HEK293 (cell line): ENCODE measurements at regions not wholly inside any gene's neighbourhood (a gene's known extent, or its start where the extent isn't known, plus 50 kb on each side); places are given as distances from the start of the nearest gene placed in this dataset.
A peak's percentile ranks its signal among the peaks of the same experiment; 100 is the strongest.

ENCODE experiments used
- CTCF ChIA-PET: fragments of 350-600 bp; formaldehyde crosslinking; extraction: SDS; loops from one replicate; lab custom pipeline; 2021; ENCODE audit warnings: antibody characterized with exemption; lab: Yijun Ruan, JAX
- POLR2A ChIA-PET: fragments of 300-600 bp; formaldehyde crosslinking; extraction: SDS; loops from one replicate; lab custom pipeline; 2020; ENCODE audit warnings: antibody characterized with exemption, inconsistent platforms; lab: Yijun Ruan, JAX
- H3K27ac ChIP-seq: fragments of 200-500 bp; sonication (Bioruptor generic); 2 replicates; pipeline ENCODE4 v1.5.1; 2014; ENCODE audit warnings: low read depth, low read length, control low read depth, inconsistent platforms; ENCODE audit errors: extremely low read depth
- H3K36me3 ChIP-seq, 2 experiments: fragments of 200-500 bp in 1 of 2; sonication (Bioruptor generic) in 1 of 2; 1 replicate in 1 of 2; 2 replicates in 1 of 2; pipeline ENCODE4 v1.5.1; 2014 to 2017; ENCODE audit warnings: inconsistent platforms in 2 of 2, low read length in 2 of 2; ENCODE audit not compliant: control insufficient read depth in 2 of 2, insufficient read depth in 1 of 2
- H3K4me1 ChIP-seq: fragments of 200-500 bp; sonication (Bioruptor generic); 2 replicates; pipeline ENCODE4 v1.5.1; 2014; ENCODE audit warnings: mild to moderate bottlenecking, low read length, inconsistent platforms; ENCODE audit not compliant: control insufficient read depth, insufficient read depth
- H3K4me3 ChIP-seq: 2 replicates; pipeline ENCODE4 v1.5.1; 2011; ENCODE audit warnings: low read depth, mild to moderate bottlenecking, control low read depth, low read length, moderate library complexity
- H3K9me3 ChIP-seq: fragments of 200-500 bp; sonication (Bioruptor generic); 2 replicates; pipeline ENCODE4 v1.5.1; 2014; ENCODE audit warnings: low read depth, low read length, inconsistent platforms; ENCODE audit not compliant: control insufficient read depth, insufficient read depth
- GFI1B ChIP-seq: fragments of 450-650 bp; formaldehyde crosslinking; IDR thresholded peaks from 2 replicates; pipeline ENCODE4 v1.5.1; 2016; ENCODE audit warnings: missing biosample characterization, missing genetic modification characterization
- KLF16 ChIP-seq: fragments of 450-650 bp; formaldehyde crosslinking; IDR thresholded peaks from 2 replicates; pipeline ENCODE4 v1.5.1; 2017; ENCODE audit warnings: missing biosample characterization, missing genetic modification characterization
- MZF1 ChIP-seq: fragments of 450-650 bp; formaldehyde crosslinking; IDR thresholded peaks from 2 replicates; pipeline ENCODE4 v1.5.1; 2017; ENCODE audit warnings: missing biosample characterization, missing genetic modification characterization, borderline replicate concordance
- PRDM4 ChIP-seq: fragments of 450-650 bp; formaldehyde crosslinking; IDR thresholded peaks from 2 replicates; pipeline ENCODE4 v1.5.1; 2017; ENCODE audit warnings: missing biosample characterization, missing genetic modification characterization
- REST ChIP-seq: fragments of 450-650 bp; formaldehyde crosslinking; IDR thresholded peaks from 2 replicates; pipeline ENCODE4 v1.5.1; 2016; ENCODE audit warnings: missing biosample characterization, missing genetic modification characterization
- SETDB1 ChIP-seq: IDR thresholded peaks from one replicate; pipeline ENCODE4 v1.6.1; 2017; ENCODE audit warnings: mild to moderate bottlenecking, low read length, moderate library complexity, mixed read lengths; ENCODE audit not compliant: insufficient read length
- SP2 ChIP-seq: fragments of 450-650 bp; formaldehyde crosslinking; IDR thresholded peaks from 2 replicates; pipeline ENCODE4 v1.5.1; 2016; ENCODE audit warnings: missing biosample characterization, missing genetic modification characterization
- YY2 ChIP-seq: fragments of 450-650 bp; formaldehyde crosslinking; IDR thresholded peaks from 2 replicates; pipeline ENCODE4 v1.5.1; 2016; ENCODE audit warnings: missing biosample characterization, missing genetic modification characterization
- ZBTB8A ChIP-seq: fragments of 450-650 bp; formaldehyde crosslinking; IDR thresholded peaks from 2 replicates; pipeline ENCODE4 v1.5.1; 2016; ENCODE audit warnings: missing biosample characterization, missing genetic modification characterization
- ZNF114 ChIP-seq: fragments of 450-650 bp; formaldehyde crosslinking; IDR thresholded peaks from 2 replicates; pipeline ENCODE4 v1.5.0; 2017; ENCODE audit warnings: missing biosample characterization, missing genetic modification characterization
- ZNF148 ChIP-seq: fragments of 450-650 bp; formaldehyde crosslinking; IDR thresholded peaks from 2 replicates; pipeline ENCODE4 v1.5.0; 2017; ENCODE audit warnings: missing biosample characterization, missing genetic modification characterization, borderline replicate concordance
- ZNF221 ChIP-seq: fragments of 450-650 bp; formaldehyde crosslinking; IDR thresholded peaks from 2 replicates; pipeline ENCODE4 v1.5.1; 2017; ENCODE audit warnings: missing biosample characterization, missing genetic modification characterization, borderline replicate concordance
- ZNF266 ChIP-seq: fragments of 450-650 bp; formaldehyde crosslinking; IDR thresholded peaks from 2 replicates; pipeline ENCODE4 v1.5.1; 2016; ENCODE audit warnings: missing biosample characterization, missing genetic modification characterization, low read depth
- ZNF354C ChIP-seq: fragments of 450-650 bp; formaldehyde crosslinking; IDR thresholded peaks from 2 replicates; pipeline ENCODE4 v1.5.1; 2016; ENCODE audit warnings: missing biosample characterization, missing genetic modification characterization, low read depth, borderline replicate concordance
- ZNF362 ChIP-seq: fragments of 450-650 bp; formaldehyde crosslinking; IDR thresholded peaks from 2 replicates; pipeline ENCODE4 v1.5.1; 2016; ENCODE audit warnings: missing biosample characterization, missing genetic modification characterization
- ZNF37A ChIP-seq: fragments of 450-650 bp; IDR thresholded peaks from 2 replicates; pipeline ENCODE4 v1.5.1; 2018; ENCODE audit warnings: missing biosample characterization, missing genetic modification characterization
- ZNF394 ChIP-seq: fragments of 450-650 bp; formaldehyde crosslinking; IDR thresholded peaks from 2 replicates; pipeline ENCODE4 v1.5.1; 2016; ENCODE audit warnings: missing biosample characterization, missing genetic modification characterization, mild to moderate bottlenecking, moderate library complexity, borderline replicate concordance
- ZNF514 ChIP-seq: fragments of 450-650 bp; formaldehyde crosslinking; IDR thresholded peaks from 2 replicates; pipeline ENCODE4 v1.5.1; 2016; ENCODE audit warnings: missing biosample characterization, missing genetic modification characterization

GRCh38 chr14:25430808-25431207, 380.9 kb upstream of the STXBP6 start:
- Histone ChIP-seq H3K36me3 (no peaks in the 10 kb centered on the region), H3K4me1 (no peaks in the 10 kb centered on the region), H3K27ac (no peak overlapping the region), H3K4me3 (no peak overlapping the region), H3K9me3 (no peaks in the 10 kb centered on the region)
- POLR2A ChIA-PET: no interaction called here
- TF ChIP-seq ZBTB8A (tag by site-specific recombination) (no peak), ZNF148 (tag by site-specific recombination) (no peak), ZNF114 (tag by site-specific recombination) (no peak), ZNF394 (tag by site-specific recombination) (no peak), MZF1 (tag by site-specific recombination) (no peak), PRDM4 (tag by site-specific recombination) (no peak), KLF16 (tag by site-specific recombination) (no peak), ZNF362 (no peak), GFI1B (tag by site-specific recombination) (no peak), ZNF37A (tag by site-specific recombination) (no peak), SP2 (tag by site-specific recombination) (no peak), YY2 (tag by site-specific recombination) (no peak), ZNF514 (no peak), SETDB1 (no peak), ZNF354C (tag by site-specific recombination) (no peak), ZNF266 (tag by site-specific recombination) (no peak)
- CTCF ChIA-PET: interaction anchor here (0.6 to 2.6 kb wide), 9 partner anchors 16 to 1108 kb away, joined by 3 to 26 read pairs (median 3); no protein-coding TSS in a partner anchor

GRCh38 chr14:25412998-25413397, 363.1 kb upstream of the STXBP6 start:
- no peaks in the 10 kb centered on the region for H3K36me3 ChIP-seq
- no peak for TF ChIP-seq ZNF354C (tag by site-specific recombination)
- TF ChIP-seq REST (tag by site-specific recombination): peak; percentile 54
- no peak for TF ChIP-seq ZNF221
- TF ChIP-seq, all 188 proteins: peak for 1
- H3K4me1 ChIP-seq: no peaks in the 10 kb centered on the region
- H3K27ac ChIP-seq: no peak overlapping the region
- ChIA-PET POLR2A (no interaction called here), CTCF (interaction anchor here (0.6 to 2.8 kb wide), 6 partner anchors 10 to 125 kb away, joined by 3 to 11 read pairs (median 4); no protein-coding TSS in a partner anchor)
- H3K4me3 ChIP-seq: no peak overlapping the region
- no peaks in the 10 kb centered on the region for H3K9me3 ChIP-seq
